ENCODE measurements at regions not wholly inside any gene's neighbourhood (a gene's known extent, or its start where the extent isn't known, plus 50 kb on each side); places are given as distances from the start of the nearest gene placed in this dataset.
"Not testable (repeated sequence)": the region's sequence is repeated elsewhere in the genome, so short reads cannot be mapped to it uniquely, and the experiment has no call there.

GRCh38 chr3:72032441-72033135 is 247.6 kb upstream of the PROK2 start:
- no peak for DNase-seq

GRCh38 chr3:72031581-72031980 is 246.6 kb upstream of the PROK2 start:
- no peak for DNase-seq

- DNase-seq = not testable (repeated sequence)
Observed at GRCh38 chr3:72030296-72030695, 245.3 kb upstream of the PROK2 start.

GRCh38 chr3:72028726-72029125 is 243.8 kb upstream of the PROK2 start:
- DNase-seq = not testable (repeated sequence)

- DNase-seq = not testable (repeated sequence)
Observed at GRCh38 chr3:72028307-72028706, 243.4 kb upstream of the PROK2 start.

- not testable (repeated sequence) for DNase-seq
Observed at GRCh38 chr3:72027728-72028127, 242.8 kb upstream of the PROK2 start.

GRCh38 chr3:72022027-72022426 is 237.1 kb upstream of the PROK2 start:
- DNase-seq = no peak

- no peak for DNase-seq
Observed at GRCh38 chr3:72021531-72021930, 236.6 kb upstream of the PROK2 start.

- no peak for DNase-seq
Observed at GRCh38 chr3:72018343-72018984, 233.5 kb upstream of the PROK2 start.

GRCh38 chr3:72017935-72018334 is 233.0 kb upstream of the PROK2 start:
- DNase-seq = no peak

- DNase-seq = no peak
Observed at GRCh38 chr3:72017311-72017710, 232.4 kb upstream of the PROK2 start.

- no peak for DNase-seq
Observed at GRCh38 chr3:72015463-72015862, 230.5 kb upstream of the PROK2 start.

- DNase-seq = no peak
Observed at GRCh38 chr3:72013084-72013483, 228.1 kb upstream of the PROK2 start.

GRCh38 chr3:72012363-72012762 is 227.4 kb upstream of the PROK2 start:
- no peak for DNase-seq

GRCh38 chr3:72011485-72011884 is 226.5 kb upstream of the PROK2 start:
- DNase-seq = no peak

GRCh38 chr3:72009851-72010443 is 225.0 kb upstream of the PROK2 start:
- no peak for DNase-seq

- DNase-seq = no peak
Observed at GRCh38 chr3:72008226-72008996, 223.5 kb upstream of the PROK2 start.

GRCh38 chr3:72006631-72007556 is 221.9 kb upstream of the PROK2 start:
- no peak for DNase-seq

GRCh38 chr3:72004749-72005292 is 219.9 kb upstream of the PROK2 start:
- no peak for DNase-seq

- DNase-seq = no peak
Observed at GRCh38 chr3:72003936-72004335, 219.0 kb upstream of the PROK2 start.

- no peak for DNase-seq
Observed at GRCh38 chr3:72001758-72002157, 216.8 kb upstream of the PROK2 start.

Measured in NCI-H2107 (cell line).